ENCODE measurements at regions not wholly inside any gene's neighbourhood (a gene's known extent, or its start where the extent isn't known, plus 50 kb on each side); places are given as distances from the start of the nearest gene placed in this dataset.

DNA sequence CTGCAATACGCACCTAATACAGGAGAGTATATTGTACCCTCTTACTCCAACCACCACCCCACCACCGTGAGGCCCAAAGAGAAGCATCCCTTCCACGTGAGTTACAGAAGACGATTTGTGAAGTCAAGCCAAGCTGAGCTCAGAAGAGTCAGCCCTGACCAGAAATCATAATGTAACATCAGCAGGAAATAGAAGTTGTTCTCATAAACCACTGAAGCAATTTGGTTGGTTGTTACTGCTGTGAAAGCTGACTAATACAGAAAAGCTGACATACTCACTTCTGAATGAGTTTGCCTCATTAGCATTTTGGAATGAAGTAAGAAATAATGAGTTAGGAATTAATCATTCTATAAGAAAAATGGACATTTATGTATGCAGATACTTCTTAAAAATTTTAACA is 749.4 kb upstream of the SLC10A2 start:
- Histone ChIP-seq H3K27me3 (ENCODE audit: insufficient read depth) (no peaks in the 10 kb centered on the region), H3K4me3 (no peak overlapping the region), H2AFZ (no peak overlapping the region), H3K9me2 (ENCODE audit: insufficient read depth) (peaks cover 15% of the 10 kb centered on the region; the same call in 1 of the 2 replicates), H3F3A (replicated peaks; ENCODE audit: low read depth) (no peaks in the 10 kb centered on the region), H3K4me2 (no peak overlapping the region), H3K27ac (ENCODE audit: low read depth) (no peak overlapping the region), H3K36me3 (ENCODE audit: insufficient read depth) (no peaks in the 10 kb centered on the region), H3K4me1 (ENCODE audit: insufficient read depth) (no peaks in the 10 kb centered on the region), H3K79me2 (replicated peaks; ENCODE audit: insufficient read depth) (no peaks in the 10 kb centered on the region), H4K20me1 (replicated peaks; ENCODE audit: insufficient read depth) (no peaks in the 10 kb centered on the region)
- no peaks in the 10 kb centered on the region for H3K36me3 Mint-ChIP-seq (ENCODE audit: low read depth)
- no peak overlapping the region for H3K4me3 Mint-ChIP-seq
- H3K4me1 Mint-ChIP-seq: no peaks in the 10 kb centered on the region
- TF ChIP-seq EZH2 (IDR thresholded peaks at IDR 0.05; ENCODE audit: low read depth, unreplicated experiment) (no peak), JUNB (IDR thresholded peaks at IDR 0.05; ENCODE audit: unreplicated experiment) (no peak), ZNF114 (CRISPR knock-in tag; IDR thresholded peaks at IDR 0.05) (no peak), NANOG (IDR thresholded peaks at IDR 0.05; ENCODE audit: borderline replicate concordance) (no peak), EZH2phosphoT487 (IDR thresholded peaks at IDR 0.05; ENCODE audit: unreplicated experiment) (no peak), CREB1 (CRISPR knock-in tag; IDR thresholded peaks at IDR 0.05; ENCODE audit: low read depth) (no peak), ZNF331 (CRISPR knock-in tag; IDR thresholded peaks at IDR 0.05; ENCODE audit: low read depth) (no peak)
- TF ChIP-seq, protein P1, sequence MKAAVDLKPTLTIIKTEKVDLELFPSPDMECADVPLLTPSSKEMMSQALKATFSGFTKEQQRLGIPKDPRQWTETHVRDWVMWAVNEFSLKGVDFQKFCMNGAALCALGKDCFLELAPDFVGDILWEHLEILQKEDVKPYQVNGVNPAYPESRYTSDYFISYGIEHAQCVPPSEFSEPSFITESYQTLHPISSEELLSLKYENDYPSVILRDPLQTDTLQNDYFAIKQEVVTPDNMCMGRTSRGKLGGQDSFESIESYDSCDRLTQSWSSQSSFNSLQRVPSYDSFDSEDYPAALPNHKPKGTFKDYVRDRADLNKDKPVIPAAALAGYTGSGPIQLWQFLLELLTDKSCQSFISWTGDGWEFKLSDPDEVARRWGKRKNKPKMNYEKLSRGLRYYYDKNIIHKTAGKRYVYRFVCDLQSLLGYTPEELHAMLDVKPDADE (IDR thresholded peaks at IDR 0.05): no peak
- TF ChIP-seq, protein P2, sequence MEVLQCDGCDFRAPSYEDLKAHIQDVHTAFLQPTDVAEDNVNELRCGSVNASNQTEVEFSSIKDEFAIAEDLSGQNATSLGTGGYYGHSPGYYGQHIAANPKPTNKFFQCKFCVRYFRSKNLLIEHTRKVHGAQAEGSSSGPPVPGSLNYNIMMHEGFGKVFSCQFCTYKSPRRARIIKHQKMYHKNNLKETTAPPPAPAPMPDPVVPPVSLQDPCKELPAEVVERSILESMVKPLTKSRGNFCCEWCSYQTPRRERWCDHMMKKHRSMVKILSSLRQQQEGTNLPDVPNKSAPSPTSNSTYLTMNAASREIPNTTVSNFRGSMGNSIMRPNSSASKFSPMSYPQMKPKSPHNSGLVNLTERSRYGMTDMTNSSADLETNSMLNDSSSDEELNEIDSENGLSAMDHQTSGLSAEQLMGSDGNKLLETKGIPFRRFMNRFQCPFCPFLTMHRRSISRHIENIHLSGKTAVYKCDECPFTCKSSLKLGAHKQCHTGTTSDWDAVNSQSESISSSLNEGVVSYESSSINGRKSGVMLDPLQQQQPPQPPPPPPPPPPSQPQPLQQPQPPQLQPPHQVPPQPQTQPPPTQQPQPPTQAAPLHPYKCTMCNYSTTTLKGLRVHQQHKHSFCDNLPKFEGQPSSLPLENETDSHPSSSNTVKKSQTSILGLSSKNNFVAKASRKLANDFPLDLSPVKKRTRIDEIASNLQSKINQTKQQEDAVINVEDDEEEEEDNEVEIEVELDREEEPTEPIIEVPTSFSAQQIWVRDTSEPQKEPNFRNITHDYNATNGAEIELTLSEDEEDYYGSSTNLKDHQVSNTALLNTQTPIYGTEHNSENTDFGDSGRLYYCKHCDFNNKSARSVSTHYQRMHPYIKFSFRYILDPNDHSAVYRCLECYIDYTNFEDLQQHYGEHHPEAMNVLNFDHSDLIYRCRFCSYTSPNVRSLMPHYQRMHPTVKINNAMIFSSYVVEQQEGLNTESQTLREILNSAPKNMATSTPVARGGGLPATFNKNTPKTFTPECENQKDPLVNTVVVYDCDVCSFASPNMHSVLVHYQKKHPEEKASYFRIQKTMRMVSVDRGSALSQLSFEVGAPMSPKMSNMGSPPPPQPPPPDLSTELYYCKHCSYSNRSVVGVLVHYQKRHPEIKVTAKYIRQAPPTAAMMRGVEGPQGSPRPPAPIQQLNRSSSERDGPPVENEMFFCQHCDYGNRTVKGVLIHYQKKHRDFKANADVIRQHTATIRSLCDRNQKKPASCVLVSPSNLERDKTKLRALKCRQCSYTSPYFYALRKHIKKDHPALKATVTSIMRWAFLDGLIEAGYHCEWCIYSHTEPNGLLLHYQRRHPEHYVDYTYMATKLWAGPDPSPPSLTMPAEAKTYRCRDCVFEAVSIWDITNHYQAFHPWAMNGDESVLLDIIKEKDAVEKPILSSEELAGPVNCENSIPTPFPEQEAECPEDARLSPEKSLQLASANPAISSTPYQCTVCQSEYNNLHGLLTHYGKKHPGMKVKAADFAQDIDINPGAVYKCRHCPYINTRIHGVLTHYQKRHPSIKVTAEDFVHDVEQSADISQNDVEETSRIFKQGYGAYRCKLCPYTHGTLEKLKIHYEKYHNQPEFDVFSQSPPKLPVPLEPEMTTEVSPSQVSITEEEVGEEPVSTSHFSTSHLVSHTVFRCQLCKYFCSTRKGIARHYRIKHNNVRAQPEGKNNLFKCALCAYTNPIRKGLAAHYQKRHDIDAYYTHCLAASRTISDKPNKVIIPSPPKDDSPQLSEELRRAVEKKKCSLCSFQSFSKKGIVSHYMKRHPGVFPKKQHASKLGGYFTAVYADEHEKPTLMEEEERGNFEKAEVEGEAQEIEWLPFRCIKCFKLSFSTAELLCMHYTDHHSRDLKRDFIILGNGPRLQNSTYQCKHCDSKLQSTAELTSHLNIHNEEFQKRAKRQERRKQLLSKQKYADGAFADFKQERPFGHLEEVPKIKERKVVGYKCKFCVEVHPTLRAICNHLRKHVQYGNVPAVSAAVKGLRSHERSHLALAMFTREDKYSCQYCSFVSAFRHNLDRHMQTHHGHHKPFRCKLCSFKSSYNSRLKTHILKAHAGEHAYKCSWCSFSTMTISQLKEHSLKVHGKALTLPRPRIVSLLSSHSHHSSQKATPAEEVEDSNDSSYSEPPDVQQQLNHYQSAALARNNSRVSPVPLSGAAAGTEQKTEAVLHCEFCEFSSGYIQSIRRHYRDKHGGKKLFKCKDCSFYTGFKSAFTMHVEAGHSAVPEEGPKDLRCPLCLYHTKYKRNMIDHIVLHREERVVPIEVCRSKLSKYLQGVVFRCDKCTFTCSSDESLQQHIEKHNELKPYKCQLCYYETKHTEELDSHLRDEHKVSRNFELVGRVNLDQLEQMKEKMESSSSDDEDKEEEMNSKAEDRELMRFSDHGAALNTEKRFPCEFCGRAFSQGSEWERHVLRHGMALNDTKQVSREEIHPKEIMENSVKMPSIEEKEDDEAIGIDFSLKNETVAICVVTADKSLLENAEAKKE (CRISPR knock-in tag; IDR thresholded peaks at IDR 0.05): no peak
- peaks cover 25% of the 10 kb centered on the region; the same call in 2 of the 3 replicates for H3K9me3 Mint-ChIP-seq
- ATAC-seq: no peak
- no peaks in the 10 kb centered on the region for H3K27me3 Mint-ChIP-seq (ENCODE audit: insufficient read depth, low read depth, poor library complexity)
- no peak for DNase-seq (ENCODE audit: low spot score)
- H3K27ac Mint-ChIP-seq: no peak overlapping the region

Measured in GM23338 (cell line).